ENCODE measurements at regions not wholly inside any gene's neighbourhood (a gene's known extent, or its start where the extent isn't known, plus 50 kb on each side); places are given as distances from the start of the nearest gene placed in this dataset.
"Not testable (repeated sequence)": the region's sequence is repeated elsewhere in the genome, so short reads cannot be mapped to it uniquely, and the experiment has no call there.

GRCh38 chr6:121698617-121699016 is 263.2 kb downstream of the GJA1 start:
- H3K9me3 Mint-ChIP-seq = peaks cover under 1% of the 10 kb centered on the region

GRCh38 chr6:121703129-121703528 is 267.7 kb downstream of the GJA1 start:
- H3K4me1 ChIP-seq; H3K27ac Mint-ChIP-seq; DNase-seq (ENCODE audit: low spot score); H3F3A ChIP-seq (ENCODE audit: low read depth); H3K9me3 ChIP-seq (ENCODE audit: low read depth); H3K27ac ChIP-seq; H3K9ac ChIP-seq; H3K4me3 Mint-ChIP-seq; H3K36me3 ChIP-seq; H4K20me1 ChIP-seq (ENCODE audit: low read depth); H3K4me1 Mint-ChIP-seq; H3K27me3 Mint-ChIP-seq (ENCODE audit: insufficient read depth, low read depth); H2AFZ ChIP-seq (replicated peaks); H3K4me2 ChIP-seq; H3K4me3 ChIP-seq; H3K79me2 ChIP-seq (ENCODE audit: low read depth); H3K27me3 ChIP-seq; H3K36me3 Mint-ChIP-seq: not testable (repeated sequence)
- peaks cover 16% of the 10 kb centered on the region for H3K9me3 Mint-ChIP-seq

More at GRCh38 chr6:121698617-121699016, 263.2 kb downstream of the GJA1 start:
- Mint-ChIP-seq H3K4me3 (no peak overlapping the region), H3K27ac (no peak overlapping the region), H3K36me3 (no peaks in the 10 kb centered on the region), H3K27me3 (ENCODE audit: insufficient read depth, low read depth) (no peaks in the 10 kb centered on the region), H3K4me1 (peaks cover 9% of the 10 kb centered on the region)
- Histone ChIP-seq H3K4me2 (no peak overlapping the region), H4K20me1 (ENCODE audit: low read depth) (no peaks in the 10 kb centered on the region), H3K36me3 (no peaks in the 10 kb centered on the region), H3K27me3 (no peaks in the 10 kb centered on the region), H3K9ac (no peak overlapping the region), H2AFZ (replicated peaks) (no peak overlapping the region), H3K4me3 (no peak overlapping the region), H3F3A (ENCODE audit: low read depth) (no peaks in the 10 kb centered on the region), H3K79me2 (ENCODE audit: low read depth) (no peaks in the 10 kb centered on the region), H3K9me3 (ENCODE audit: low read depth) (no peaks in the 10 kb centered on the region), H3K4me1 (no peaks in the 10 kb centered on the region), H3K27ac (no peak overlapping the region)
- DNase-seq (ENCODE audit: low spot score) = no peak
- TF ChIP-seq, protein P1, sequence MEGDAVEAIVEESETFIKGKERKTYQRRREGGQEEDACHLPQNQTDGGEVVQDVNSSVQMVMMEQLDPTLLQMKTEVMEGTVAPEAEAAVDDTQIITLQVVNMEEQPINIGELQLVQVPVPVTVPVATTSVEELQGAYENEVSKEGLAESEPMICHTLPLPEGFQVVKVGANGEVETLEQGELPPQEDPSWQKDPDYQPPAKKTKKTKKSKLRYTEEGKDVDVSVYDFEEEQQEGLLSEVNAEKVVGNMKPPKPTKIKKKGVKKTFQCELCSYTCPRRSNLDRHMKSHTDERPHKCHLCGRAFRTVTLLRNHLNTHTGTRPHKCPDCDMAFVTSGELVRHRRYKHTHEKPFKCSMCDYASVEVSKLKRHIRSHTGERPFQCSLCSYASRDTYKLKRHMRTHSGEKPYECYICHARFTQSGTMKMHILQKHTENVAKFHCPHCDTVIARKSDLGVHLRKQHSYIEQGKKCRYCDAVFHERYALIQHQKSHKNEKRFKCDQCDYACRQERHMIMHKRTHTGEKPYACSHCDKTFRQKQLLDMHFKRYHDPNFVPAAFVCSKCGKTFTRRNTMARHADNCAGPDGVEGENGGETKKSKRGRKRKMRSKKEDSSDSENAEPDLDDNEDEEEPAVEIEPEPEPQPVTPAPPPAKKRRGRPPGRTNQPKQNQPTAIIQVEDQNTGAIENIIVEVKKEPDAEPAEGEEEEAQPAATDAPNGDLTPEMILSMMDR (IDR thresholded peaks at IDR 0.05) = no peak
- TF ChIP-seq EZH2 (IDR thresholded peaks at IDR 0.05) = no peak
- no peak for TF ChIP-seq EZH2phosphoT487 (IDR thresholded peaks at IDR 0.05)

DNA sequence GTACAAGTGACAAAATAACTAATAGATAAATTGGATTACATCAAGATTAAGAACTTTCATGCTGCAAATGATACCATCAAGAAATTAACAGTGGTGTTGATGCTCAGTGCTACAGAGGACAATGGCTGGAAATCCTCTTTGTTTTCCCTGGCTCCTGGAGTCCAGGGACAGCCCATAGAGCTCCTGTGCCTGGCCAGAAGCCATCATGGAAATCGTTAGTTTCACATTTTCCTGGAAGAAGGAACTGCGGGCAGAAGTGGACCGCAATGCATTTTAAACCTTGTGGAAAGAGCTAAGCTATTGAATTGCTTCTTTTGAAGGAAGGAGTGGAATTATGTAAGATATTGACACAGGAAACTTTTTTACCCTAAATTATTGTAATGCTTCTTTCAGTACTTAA is 276.0 kb downstream of the GJA1 start:
- Histone ChIP-seq H3K36me3 (no peaks in the 10 kb centered on the region), H3K4me3 (no peak overlapping the region), H3K9me3 (ENCODE audit: low read depth) (no peaks in the 10 kb centered on the region), H3K9ac (no peak overlapping the region), H3K4me1 (no peaks in the 10 kb centered on the region), H3F3A (ENCODE audit: low read depth) (no peaks in the 10 kb centered on the region), H3K27me3 (no peaks in the 10 kb centered on the region), H3K27ac (no peak overlapping the region), H3K79me2 (ENCODE audit: low read depth) (no peaks in the 10 kb centered on the region), H3K4me2 (no peak overlapping the region), H2AFZ (replicated peaks) (peak overlapping the region; percentile 78), H4K20me1 (ENCODE audit: low read depth) (no peaks in the 10 kb centered on the region)
- Mint-ChIP-seq H3K9me3 (peaks cover 9% of the 10 kb centered on the region), H3K27me3 (ENCODE audit: insufficient read depth, low read depth) (no peaks in the 10 kb centered on the region), H3K27ac (peak overlapping the region; percentile 42), H3K4me3 (no peak overlapping the region), H3K36me3 (peaks cover 3% of the 10 kb centered on the region), H3K4me1 (no peaks in the 10 kb centered on the region)
- DNase-seq (ENCODE audit: low spot score) = peak; percentile 29
- TF ChIP-seq EZH2 (IDR thresholded peaks at IDR 0.05) (no peak), EZH2phosphoT487 (IDR thresholded peaks at IDR 0.05) (no peak)
- TF ChIP-seq, protein P1 (IDR thresholded peaks at IDR 0.05) = no peak

DNA sequence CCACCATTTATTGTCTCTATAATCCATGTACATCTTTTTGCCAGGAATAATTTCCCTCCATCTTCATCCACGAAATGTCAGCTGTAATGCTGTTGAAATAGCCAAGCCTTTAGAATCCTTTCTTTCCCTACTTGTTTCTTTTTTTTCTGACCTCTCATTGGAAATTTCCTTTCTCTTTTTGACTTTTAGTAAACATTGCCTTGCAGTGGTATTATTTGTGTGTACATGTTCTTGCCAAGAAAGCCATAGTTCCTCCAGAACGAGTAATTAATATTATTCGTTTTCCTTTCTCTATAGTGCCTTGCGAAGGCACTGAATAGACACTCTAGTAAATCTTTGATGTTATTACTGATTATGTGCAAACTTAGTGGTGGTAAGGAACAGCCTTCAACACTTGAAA is 282.2 kb downstream of the GJA1 start:
- Histone ChIP-seq H3K27ac (no peak overlapping the region), H3K36me3 (no peaks in the 10 kb centered on the region), H3K4me3 (no peak overlapping the region), H4K20me1 (ENCODE audit: low read depth) (no peaks in the 10 kb centered on the region), H2AFZ (replicated peaks) (no peak overlapping the region), H3K79me2 (ENCODE audit: low read depth) (no peaks in the 10 kb centered on the region), H3K9me3 (ENCODE audit: low read depth) (no peaks in the 10 kb centered on the region), H3K4me1 (no peaks in the 10 kb centered on the region), H3F3A (ENCODE audit: low read depth) (no peaks in the 10 kb centered on the region), H3K9ac (no peak overlapping the region), H3K4me2 (no peak overlapping the region), H3K27me3 (no peaks in the 10 kb centered on the region)
- no peak overlapping the region for H3K27ac Mint-ChIP-seq
- TF ChIP-seq EZH2 (IDR thresholded peaks at IDR 0.05) = no peak
- TF ChIP-seq, protein P1 (IDR thresholded peaks at IDR 0.05) = no peak
- TF ChIP-seq EZH2phosphoT487 (IDR thresholded peaks at IDR 0.05) = no peak
- no peak for DNase-seq (ENCODE audit: low spot score)
- H3K27me3 Mint-ChIP-seq (ENCODE audit: insufficient read depth, low read depth) = peaks cover 2% of the 10 kb centered on the region
- H3K36me3 Mint-ChIP-seq = no peaks in the 10 kb centered on the region
- H3K4me3 Mint-ChIP-seq = no peak overlapping the region
- peaks cover 3% of the 10 kb centered on the region for H3K9me3 Mint-ChIP-seq
- H3K4me1 Mint-ChIP-seq = no peaks in the 10 kb centered on the region

DNA sequence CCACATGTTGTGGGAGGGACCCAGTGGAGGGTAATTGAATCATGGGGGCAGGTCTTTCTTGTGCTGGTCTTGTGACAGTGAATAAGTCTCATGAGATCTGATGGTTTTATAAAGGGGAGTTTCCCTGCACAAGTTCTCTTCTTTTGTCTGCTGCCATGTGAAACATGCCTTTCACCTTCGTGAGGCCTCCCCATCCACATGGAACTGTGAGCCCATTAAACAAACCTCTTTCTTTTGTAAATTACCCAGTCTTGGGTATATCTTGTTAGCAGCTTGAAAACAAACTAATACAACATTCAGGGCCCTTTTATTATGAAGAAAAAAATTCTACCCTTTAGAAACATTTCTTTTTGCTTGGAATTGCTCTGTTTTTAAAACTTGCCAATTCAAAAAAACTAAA is 285.4 kb downstream of the GJA1 start:
- not testable (repeated sequence) for H3K36me3 Mint-ChIP-seq, H3K4me2 ChIP-seq

More for the DNA sequence above, 285.4 kb downstream of the GJA1 start:
- not testable (repeated sequence) for H3F3A ChIP-seq (ENCODE audit: low read depth); H3K36me3 ChIP-seq; H3K27me3 ChIP-seq; H4K20me1 ChIP-seq (ENCODE audit: low read depth); H3K4me3 Mint-ChIP-seq; H3K4me1 ChIP-seq; H3K9me3 ChIP-seq (ENCODE audit: low read depth); H3K27ac Mint-ChIP-seq; H2AFZ ChIP-seq (replicated peaks); H3K27me3 Mint-ChIP-seq (ENCODE audit: insufficient read depth, low read depth); DNase-seq (ENCODE audit: low spot score); H3K9me3 Mint-ChIP-seq; H3K4me1 Mint-ChIP-seq; H3K4me3 ChIP-seq; H3K79me2 ChIP-seq (ENCODE audit: low read depth); H3K27ac ChIP-seq; H3K9ac ChIP-seq

Data from neural progenitor cell (in vitro differentiated cells).